ENCODE measurements at regions not wholly inside any gene's neighbourhood (a gene's known extent, or its start where the extent isn't known, plus 50 kb on each side); places are given as distances from the start of the nearest gene placed in this dataset.
"Not testable (repeated sequence)": the region's sequence is repeated elsewhere in the genome, so short reads cannot be mapped to it uniquely, and the experiment has no call there.

DNA sequence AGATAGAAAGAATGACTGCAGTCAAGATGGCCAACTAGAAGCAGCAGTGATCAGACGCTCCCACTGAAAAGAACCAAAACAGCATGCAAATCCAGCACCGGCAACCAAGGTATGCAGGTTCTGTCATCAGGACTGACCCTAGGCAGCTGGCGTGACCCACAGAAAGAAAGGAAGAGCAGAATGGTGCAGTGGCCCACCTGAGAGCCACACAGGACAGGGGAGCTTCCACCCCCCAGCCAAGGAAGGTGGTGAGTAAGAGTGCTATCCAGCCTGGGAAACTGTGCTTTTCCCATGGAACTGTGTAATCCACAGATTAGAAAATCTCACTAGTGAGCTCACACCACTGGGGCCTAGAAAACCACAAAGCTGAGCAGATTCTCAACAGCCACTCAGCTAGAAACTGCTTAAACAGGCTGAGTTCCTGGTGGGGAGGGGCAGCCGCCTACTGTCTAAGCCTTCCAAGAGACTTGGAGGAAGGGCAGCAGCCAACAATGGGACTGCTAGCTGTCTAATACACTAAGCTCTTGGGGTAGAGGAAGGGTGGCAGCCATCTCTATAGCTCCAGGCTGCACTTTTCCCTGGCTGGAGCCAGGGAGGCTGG lies 127.9 kb downstream of the EVA1A start:
- no peak for DNase-seq

- DNase-seq, result no peak
Measured at GRCh38 chr2:75431763-75432162, 129.0 kb downstream of the EVA1A start.

DNA sequence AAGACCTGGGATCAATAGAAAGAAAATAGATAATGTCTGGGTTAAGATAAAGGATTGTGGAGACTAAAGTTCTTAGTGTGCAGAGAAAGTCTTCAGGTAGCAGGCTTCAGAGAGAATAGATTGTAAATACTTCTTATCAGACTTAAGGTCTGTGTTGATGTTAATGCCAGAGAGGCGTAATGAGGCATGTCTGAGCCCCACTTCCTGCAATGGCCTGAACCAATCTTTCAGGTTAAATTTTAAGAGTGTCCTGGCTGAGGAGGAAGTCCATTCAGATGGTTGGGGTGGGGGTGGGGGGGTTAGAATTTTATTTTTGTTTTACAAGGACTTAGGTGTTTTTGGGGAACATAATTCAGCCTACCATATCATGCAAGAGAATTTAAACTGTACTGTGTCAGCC lies 129.5 kb downstream of the EVA1A start:
- no peak for DNase-seq

DNA sequence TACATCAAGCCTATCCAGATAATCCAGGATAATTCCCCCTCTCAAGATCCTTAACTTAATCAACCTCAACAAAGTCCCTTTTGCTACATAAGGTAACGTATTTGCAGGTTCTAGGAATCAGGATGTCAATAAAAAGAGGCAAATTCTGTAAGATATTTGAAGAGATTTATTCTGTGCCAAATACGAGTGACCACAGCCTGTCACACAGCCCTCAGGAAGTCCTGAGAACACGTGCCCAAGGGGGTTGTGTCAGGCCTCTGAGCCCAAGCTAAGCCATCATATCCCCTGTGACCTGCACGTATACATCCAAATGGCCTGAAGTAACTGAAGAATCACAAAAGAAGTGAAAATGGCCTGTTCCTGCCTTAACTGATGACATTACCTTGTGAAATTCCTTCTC lies 130.3 kb downstream of the EVA1A start:
- not testable (repeated sequence) for DNase-seq

- no peak for DNase-seq
Measured at GRCh38 chr2:75428646-75429443, 131.9 kb downstream of the EVA1A start.

DNA sequence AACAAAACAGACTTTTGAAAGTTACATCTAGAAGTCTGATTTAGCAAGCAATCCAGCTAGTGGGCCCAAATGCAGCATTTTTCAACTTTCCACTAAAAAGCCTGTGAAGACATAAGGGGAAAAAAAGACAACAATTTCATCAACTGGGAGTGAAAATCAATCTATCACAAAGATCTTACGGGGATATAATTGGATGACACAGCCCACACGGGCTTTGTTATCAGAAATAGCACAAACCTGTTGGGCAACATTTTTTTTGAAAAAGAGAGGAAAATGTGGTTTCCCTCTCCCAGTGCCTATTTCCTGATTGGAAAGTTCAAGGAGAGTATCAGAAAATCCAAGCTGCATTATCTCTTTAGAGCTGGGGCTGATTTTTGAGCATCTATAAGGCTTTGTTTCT lies 132.7 kb downstream of the EVA1A start:
- no peak for DNase-seq

DNA sequence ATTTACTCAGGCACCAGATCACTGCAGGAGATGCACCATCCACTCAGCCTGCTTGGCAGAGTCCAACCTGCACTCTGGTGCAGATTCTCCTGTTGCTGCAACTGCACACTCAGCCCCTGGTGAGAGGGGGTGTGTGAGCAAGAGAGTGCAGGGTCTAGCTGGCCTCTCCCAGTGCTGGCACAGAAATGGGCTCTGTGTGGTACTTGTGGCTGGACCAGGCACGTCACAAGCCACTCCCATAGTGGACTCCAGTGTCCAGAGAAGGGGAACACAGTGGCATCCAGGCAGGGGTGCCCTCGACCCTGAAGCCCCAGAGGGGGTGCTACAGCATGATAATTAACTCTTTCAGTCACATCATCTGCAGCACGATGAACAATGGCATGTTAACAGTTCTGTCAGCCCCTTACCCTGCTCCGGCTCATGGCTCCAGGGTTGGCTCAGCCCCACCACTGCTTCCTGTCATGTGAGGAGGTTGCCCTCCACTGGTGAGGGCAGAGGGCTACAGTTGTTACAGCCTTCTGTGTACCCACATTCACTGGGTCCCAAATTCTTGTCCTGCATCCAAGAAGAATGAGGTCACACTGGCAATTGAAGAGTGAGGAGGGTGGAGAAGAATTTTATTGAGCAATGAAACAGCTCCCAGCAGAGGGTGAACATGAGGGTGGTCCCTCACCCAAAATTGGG lies 135.7 kb downstream of the EVA1A start:
- no peak for DNase-seq

DNA sequence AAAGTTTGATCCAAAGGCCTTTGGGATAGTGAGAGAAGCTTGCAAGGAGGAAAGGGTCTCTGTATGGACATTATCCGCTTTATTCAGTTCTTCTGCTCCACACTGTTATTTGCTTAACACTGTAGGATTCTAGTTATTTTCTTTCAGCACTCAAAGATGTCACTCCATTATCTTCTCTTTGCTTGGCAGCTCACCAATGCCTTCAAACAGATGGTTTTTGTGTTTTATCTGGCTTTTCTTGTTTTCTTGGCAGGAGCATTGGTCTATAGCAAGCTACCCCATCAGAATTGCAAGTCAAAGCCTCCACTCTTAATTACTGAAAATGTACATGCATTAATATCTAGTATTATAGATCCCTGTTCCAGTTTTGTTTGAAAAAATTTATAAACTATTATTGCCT lies 138.8 kb downstream of the EVA1A start:
- no peak for DNase-seq

GRCh38 chr2:75416420-75417342 lies 144.1 kb downstream of the EVA1A start:
- DNase-seq, result no peak

GRCh38 chr2:75415731-75416130 lies 145.0 kb downstream of the EVA1A start:
- DNase-seq, result no peak

DNA sequence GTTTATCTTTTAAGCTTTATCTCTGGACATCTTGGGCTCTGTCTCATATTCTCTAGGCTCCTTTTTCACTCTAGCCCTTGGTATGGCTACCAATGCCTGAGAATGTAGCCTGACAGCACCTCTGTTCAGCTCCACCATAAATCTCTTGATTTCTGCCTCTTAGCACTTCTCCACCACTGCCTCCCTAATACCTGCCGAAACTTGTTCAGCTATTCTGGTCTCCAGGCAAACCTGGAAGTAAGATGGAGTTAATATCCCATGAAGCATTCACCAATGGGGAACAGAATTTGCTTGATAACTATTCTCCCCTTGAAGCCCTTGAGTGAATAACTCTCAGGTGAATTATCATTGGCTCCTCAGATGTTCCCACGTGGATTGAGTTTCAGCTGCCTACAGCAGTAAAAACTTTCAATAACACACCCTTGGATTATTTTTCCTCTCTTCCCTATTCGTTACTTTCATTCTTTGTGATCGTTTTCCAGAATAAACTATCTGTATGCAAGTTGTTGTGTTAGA lies 145.6 kb downstream of the EVA1A start:
- no peak for DNase-seq

DNA sequence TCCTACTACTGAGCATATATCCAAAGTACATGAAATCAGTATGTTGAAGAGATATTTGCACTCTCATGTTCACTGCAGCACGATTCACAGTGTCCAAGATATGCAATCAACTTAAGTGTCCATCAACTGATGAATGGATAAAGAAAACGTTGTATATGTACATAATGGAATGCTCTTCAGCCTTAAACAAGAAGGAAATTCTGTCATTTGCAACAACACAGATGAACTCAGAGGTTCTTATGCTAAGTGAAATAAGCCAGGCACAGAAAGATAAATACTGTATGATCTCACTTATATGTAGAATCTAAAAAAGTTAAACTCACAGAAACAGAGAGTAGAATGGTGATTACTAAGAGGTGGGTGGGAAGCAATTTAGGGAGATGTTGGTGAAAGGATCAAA lies 149.2 kb downstream of the EVA1A start:
- no peak for DNase-seq

GRCh38 chr2:75410702-75411101 lies 150.0 kb downstream of the EVA1A start:
- DNase-seq, result no peak

DNA sequence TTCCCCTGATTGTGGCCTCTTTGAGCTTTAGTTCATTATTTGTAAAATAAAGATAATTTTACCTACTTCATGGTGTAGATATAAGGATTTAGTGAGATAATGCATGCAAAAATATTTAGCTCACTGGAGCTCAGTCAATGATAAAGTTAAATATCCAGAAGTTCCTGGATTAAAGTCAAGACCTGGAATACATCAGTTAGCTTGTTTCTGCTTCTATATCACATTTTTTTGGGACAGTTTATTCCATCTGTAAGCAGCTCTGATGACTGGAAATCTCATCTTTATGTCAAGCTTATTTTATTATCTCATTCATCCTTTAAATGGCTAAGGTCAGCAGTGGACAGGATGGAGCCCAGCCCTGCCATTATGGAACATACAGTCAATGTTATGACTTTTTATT lies 152.0 kb downstream of the EVA1A start:
- DNase-seq, result no peak

GRCh38 chr2:75407038-75407530 lies 153.7 kb downstream of the EVA1A start:
- DNase-seq, result no peak

DNA sequence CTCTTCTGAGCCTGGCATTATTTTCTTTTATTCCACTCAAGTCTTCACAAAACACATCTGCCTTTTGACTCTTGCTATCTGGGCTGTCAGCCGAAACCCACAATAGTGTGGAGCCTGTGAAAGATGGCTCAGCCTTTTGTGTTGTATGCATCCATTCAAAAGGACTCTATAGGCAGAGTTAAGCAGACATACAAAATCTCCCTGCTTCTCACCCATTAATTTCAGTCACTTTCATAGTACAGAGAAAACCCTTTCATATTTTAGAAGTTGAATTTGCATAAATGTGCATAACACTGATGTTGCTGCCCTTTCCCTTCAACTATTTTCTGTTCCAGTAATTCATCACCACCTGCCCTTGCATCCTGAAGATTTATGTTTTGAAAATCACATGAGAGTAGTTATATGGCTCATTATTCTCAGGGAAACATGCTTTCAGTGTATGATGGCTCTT lies 154.6 kb downstream of the EVA1A start:
- DNase-seq, result no peak

DNA sequence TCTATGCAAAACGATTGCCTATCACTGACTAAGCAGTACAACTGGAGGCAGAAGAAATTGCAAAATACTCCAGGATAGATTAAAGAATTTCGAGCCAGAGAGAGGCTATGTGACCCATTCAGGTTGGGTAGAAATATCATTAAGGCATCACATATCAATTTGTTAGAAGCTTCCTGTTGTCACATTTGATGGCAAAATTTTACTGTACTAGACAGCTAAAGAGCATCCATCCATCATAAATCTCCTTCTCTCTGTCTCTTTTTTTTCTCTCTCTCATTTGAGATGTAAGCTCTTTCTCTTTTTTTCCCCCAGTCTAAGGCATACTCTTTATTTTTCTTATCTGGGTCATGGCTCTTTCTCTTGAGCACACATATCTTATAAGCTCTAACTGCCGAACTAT lies 155.7 kb downstream of the EVA1A start:
- DNase-seq, result no peak

DNA sequence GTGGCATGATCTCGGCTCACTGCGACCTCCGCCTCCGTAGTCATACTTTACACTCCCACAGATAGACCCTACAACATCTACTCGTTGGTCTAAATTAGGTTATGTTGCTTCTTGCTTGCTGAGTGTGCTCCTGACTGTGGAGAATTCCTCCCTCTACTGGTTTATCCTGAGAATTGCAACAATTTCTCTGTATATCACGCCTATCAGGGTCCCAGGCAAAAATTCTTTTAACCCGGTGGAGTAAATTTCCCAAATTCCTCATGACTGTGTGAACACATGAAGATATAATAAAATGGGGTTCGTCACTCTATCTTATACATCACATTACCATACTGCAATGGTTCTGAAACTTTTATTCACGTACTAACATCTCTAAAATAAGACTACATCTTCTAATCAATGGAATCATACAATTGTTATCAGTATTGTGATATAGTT lies 156.7 kb downstream of the EVA1A start:
- DNase-seq, result no peak

DNA sequence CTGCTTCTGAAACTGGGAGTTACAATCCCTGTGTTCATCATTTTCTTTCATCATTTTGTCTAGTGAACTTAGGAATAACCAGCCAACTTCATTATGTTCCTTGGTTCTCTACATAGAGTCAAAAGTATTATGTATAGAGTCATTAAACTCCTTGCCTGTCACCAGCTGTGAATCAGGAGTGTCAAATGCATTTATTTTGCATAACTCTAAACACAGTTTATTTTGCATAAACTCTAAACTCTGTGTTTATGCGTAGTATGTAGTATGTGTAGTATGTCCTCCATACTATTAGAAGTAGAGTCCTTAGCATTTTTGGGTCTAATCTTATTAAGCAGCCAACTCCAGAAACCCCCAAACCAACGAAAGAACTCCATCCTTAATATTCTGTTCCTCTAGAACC lies 164.4 kb downstream of the EVA1A start:
- no peak for DNase-seq

DNA sequence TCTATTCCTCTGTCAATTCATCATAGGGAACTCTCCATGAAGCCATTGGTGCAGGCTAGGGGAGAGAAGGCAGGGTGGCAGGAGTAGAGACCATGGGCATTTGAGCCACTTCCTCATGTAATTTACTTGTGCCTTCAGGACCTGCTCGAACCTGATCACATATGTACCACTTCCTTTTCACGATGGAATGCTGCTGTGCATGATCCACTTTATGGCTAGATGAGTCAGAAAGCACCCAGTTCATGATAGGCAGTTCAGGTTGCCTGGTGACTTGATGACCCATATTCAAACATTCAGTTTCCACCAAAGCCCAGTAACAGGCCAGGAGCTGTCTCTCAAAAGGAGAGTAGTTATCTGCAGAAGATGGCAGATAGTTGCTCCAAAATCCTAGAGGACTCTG lies 166.0 kb downstream of the EVA1A start:
- not testable (repeated sequence) for DNase-seq

- DNase-seq, result no peak
Measured at GRCh38 chr2:75390169-75390568, 170.6 kb downstream of the EVA1A start.

- DNase-seq, result no peak
Measured at GRCh38 chr2:75389271-75389670, 171.5 kb downstream of the EVA1A start.
